ENCODE measurements at regions not wholly inside any gene's neighbourhood (a gene's known extent, or its start where the extent isn't known, plus 50 kb on each side); places are given as distances from the start of the nearest gene placed in this dataset.

GRCh38 chr16:55031481-55031880 is 100.8 kb downstream of the IRX5 start:
- TF ChIP-seq CTCF (IDR thresholded peaks at IDR 0.05) (no peak), POLR2A (IDR thresholded peaks at IDR 0.05) (no peak)

Data from testis (tissue), 2 donors.